Aorta (tissue), 5 donors: ENCODE measurements at regions not wholly inside any gene's neighbourhood (a gene's known extent, or its start where the extent isn't known, plus 50 kb on each side); places are given as distances from the start of the nearest gene placed in this dataset.

Source experiments
- ATAC-seq: fragments of 200-7000 bp; cut with Tn5 transposase; one replicate; pipeline ENCODE4 v1.9.1; 2022; ENCODE audit warnings: moderate library complexity; ENCODE audit not compliant: low FRiP score
- DNase-seq, 2 donors: peaks; one replicate each; pipeline ENCODE4 v3.0.0-alpha.2; 2020
- H3K27ac ChIP-seq, 2 donors: one replicate each; pipeline ENCODE4 v1.5.1; 2013; ENCODE audit warnings: low read length in 2 of 2, mild to moderate bottlenecking in 2 of 2, moderate library complexity in 2 of 2, control low read depth in 1 of 2, inconsistent platforms in 1 of 2, low read depth in 1 of 2
- H3K27me3 ChIP-seq, 2 donors: one replicate each; pipeline ENCODE4 v1.6.1; 2013; ENCODE audit warnings: control low read depth in 1 of 2, low read length in 1 of 2, mild to moderate bottlenecking in 1 of 2, moderate library complexity in 1 of 2; ENCODE audit not compliant: insufficient read depth in 2 of 2, control insufficient read depth in 1 of 2
- H3K36me3 ChIP-seq, 2 donors: one replicate each; pipeline ENCODE4 v1.6.1; 2013; ENCODE audit warnings: control low read depth in 1 of 2, low read length in 1 of 2, mild to moderate bottlenecking in 1 of 2; ENCODE audit not compliant: insufficient read depth in 2 of 2, control insufficient read depth in 1 of 2
- H3K4me1 ChIP-seq, 2 donors: one replicate each; pipeline ENCODE4 v1.6.1; 2013; ENCODE audit warnings: low read length in 2 of 2, control low read depth in 1 of 2, mild to moderate bottlenecking in 1 of 2, moderate library complexity in 1 of 2; ENCODE audit not compliant: insufficient read depth in 2 of 2, control insufficient read depth in 1 of 2
- H3K4me3 ChIP-seq, 2 donors: one replicate each; pipeline ENCODE4 v1.5.1; 2013; ENCODE audit warnings: low read length in 2 of 2, control low read depth in 1 of 2, mild to moderate bottlenecking in 1 of 2
- H3K9me3 ChIP-seq: one replicate; pipeline ENCODE4 v1.6.1; 2013; ENCODE audit warnings: mild to moderate bottlenecking, low read length; ENCODE audit not compliant: control insufficient read depth
- WGBS, 2 donors: extraction: QIAGEN DNeasy Blood & Tissue Kit; methylation state at CpG; one replicate each; pipeline ENCODE4 v1.1.7; 2013; 5-methylcytosine and 5-hydroxymethylcytosine counted together
- intact Hi-C, 2 donors: fragments of 100-400 bp; cut with DNase I; formaldehyde crosslinking; loops; one replicate each; pipeline versions ENCODE4 v1.14.2 to v1.15.0; 2022
- donor health status: healthy with polysubstance abuse.
- donor health status: Bipolar disorder and iron deficiency.
- donor health status: DM: no; HTN: no; CAD: no.
- donor health status: DM: no; HTN: no; CAD: no.
- donor health status: DM: yes; HTN: yes; CAD: no.

DNA sequence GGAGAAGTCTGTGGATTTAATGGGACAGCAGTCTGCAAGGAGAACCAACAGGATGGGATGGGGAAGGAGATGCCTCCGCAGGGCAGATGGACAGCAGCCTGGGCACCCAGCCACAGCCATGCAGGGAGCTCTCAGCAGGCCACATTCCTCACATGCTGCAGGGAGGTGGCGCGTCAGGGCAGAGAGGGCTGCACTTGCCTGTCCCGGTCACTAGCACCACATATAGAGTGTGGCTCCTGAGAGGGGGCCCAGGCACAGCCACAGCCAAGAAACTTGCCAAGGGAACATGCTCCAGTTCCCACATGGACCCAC lies 86.8 kb upstream of the ZMIZ1 start:
- no peaks in the 10 kb centered on the region for H3K36me3 ChIP-seq
- no peak overlapping the region for H3K4me3 ChIP-seq
- DNase-seq (no peak), ATAC-seq (no peak)
- no peaks in the 10 kb centered on the region for H3K27me3 ChIP-seq
- H3K27ac ChIP-seq, result no peak overlapping the region
- intact Hi-C loops, result no loop called here
- WGBS, 2 donors, result 87 to 89% methylated on average over 4 of the region's 4 CpGs
- H3K9me3 ChIP-seq, result no peaks in the 10 kb centered on the region
- H3K4me1 ChIP-seq, result no peaks in the 10 kb centered on the region

DNA sequence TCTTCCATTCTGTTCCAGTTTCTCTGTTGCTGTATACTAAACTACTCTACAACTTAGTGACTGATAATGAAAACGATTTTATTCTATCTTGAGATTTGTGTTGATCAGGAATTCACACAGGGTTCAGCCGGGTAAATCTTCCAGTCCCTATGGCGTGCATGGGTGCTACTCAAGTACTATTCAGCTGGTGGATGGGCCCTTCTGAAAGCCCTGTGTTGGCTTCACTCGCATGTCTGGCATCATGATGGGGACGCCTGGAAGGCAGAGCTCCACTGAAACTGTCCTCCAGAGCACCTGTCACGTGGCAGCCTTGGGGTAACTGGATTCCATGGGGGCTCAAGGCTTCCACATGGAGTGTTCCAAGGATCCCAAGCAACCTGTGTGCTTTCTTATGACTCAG lies 86.0 kb upstream of the ZMIZ1 start:
- Histone ChIP-seq H3K4me1 (no peaks in the 10 kb centered on the region), H3K4me3 (no peak overlapping the region), H3K9me3 (no peaks in the 10 kb centered on the region), H3K27ac (no peak overlapping the region), H3K36me3 (no peaks in the 10 kb centered on the region), H3K27me3 (no peaks in the 10 kb centered on the region)
- ATAC-seq (no peak), DNase-seq (no peak)
- intact Hi-C loops, result no loop called here
- WGBS, 2 donors, result 83 to 97% methylated on average over 6 of the region's 6 CpGs

DNA sequence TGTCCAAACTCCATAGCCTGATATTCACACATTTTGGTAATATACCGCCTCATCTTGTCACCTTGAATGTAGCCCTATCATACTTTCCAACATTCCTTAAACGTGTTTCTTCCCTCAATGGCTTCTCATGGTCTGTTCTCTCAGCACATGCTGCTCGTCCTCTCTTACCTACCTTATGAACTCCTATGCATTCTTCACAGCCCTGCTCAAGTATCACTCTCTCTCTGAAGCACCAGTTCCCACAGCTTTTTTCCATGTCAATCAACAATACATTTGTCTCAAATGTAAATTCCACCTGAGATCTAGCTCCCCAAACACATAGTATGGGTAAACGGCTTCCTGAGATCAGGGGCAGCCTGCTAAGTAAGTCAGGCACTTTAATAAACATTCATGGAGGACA lies 85.2 kb upstream of the ZMIZ1 start:
- no peaks in the 10 kb centered on the region for H3K9me3 ChIP-seq
- no peak for ATAC-seq
- no peak overlapping the region for H3K27ac ChIP-seq
- 86 to 88% methylated on average over 4 of the region's 4 CpGs for WGBS, 2 donors
- intact Hi-C loops, result no loop called here
- no peaks in the 10 kb centered on the region for H3K4me1 ChIP-seq
- no peaks in the 10 kb centered on the region for H3K27me3 ChIP-seq
- DNase-seq, result no peak
- no peak overlapping the region for H3K4me3 ChIP-seq
- no peaks in the 10 kb centered on the region for H3K36me3 ChIP-seq

DNA sequence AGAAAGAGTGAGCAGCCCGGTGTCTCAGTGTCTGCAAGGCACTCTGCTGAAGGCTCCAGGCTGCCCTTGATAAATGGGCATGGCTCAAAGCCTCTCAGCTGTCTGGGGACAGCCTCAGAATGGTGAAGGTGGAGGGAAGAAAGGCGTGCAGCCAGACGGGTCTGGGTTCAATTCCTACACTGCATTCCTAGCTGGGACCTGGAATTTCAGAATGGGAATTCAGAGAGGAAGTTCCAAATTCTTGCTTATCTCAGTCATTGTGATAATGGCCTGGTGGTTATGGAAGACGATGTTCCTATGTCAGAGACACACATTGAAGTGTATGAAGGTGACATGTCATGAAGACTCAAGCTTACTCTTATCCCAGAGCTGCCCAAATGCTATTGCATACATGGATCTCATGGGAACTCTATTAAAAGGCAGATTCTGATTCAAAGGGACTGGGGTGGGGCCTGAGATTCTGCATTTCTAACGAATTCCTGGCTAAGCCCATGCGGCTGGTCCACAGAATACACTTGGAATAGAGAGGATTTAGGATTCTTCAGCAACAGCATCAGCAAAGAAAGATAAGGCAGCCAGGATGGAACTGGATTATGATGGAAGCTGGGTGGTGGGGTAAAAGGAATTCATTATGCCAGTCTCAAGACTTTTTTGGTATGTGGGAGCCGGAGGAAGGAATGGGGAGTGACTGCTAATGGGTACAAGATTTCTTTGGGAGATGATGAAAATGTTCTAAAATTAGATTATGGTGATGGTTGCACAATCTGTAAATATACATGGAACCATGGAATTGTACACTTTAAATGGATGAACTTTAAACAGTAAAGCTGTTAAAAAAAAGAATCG lies 82.6 kb upstream of the ZMIZ1 start:
- H3K27me3 ChIP-seq, result no peaks in the 10 kb centered on the region
- no peak overlapping the region for H3K4me3 ChIP-seq
- 84% methylated on average over 8 of the region's 8 CpGs for WGBS, 2 donors
- DNase-seq (no peak), ATAC-seq (no peak)
- intact Hi-C loops, result no loop called here
- H3K36me3 ChIP-seq, result no peaks in the 10 kb centered on the region
- no peak overlapping the region for H3K27ac ChIP-seq
- H3K4me1 ChIP-seq, result no peaks in the 10 kb centered on the region
- no peaks in the 10 kb centered on the region for H3K9me3 ChIP-seq

DNA sequence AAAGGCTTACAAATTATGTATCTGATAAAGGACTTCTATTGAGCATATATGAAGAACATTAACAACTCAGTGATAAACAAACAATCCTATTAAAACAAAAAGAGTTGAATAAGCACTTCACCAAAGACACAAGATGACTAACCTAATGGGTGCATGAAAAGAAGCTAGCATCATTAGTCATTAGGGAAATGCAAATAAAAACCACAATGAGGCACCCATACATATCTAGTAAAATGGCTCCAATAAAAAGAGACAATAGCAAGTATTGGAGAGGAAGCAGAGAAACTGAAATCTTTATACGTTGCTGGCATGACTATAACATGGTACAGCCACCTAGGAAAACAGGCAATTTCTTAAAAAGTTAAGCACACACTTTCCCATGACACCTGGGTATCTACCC lies 77.6 kb upstream of the ZMIZ1 start:
- ATAC-seq, result no peak
- Histone ChIP-seq H3K27me3 (no peaks in the 10 kb centered on the region), H3K9me3 (no peaks in the 10 kb centered on the region), H3K4me1 (no peaks in the 10 kb centered on the region), H3K36me3 (no peaks in the 10 kb centered on the region), H3K27ac (no peak overlapping the region), H3K4me3 (no peak overlapping the region)
- intact Hi-C loops, result no loop called here
- DNase-seq, result no peak
- 77 to 84% methylated on average over 1 of the region's 1 CpG for WGBS, 2 donors

DNA sequence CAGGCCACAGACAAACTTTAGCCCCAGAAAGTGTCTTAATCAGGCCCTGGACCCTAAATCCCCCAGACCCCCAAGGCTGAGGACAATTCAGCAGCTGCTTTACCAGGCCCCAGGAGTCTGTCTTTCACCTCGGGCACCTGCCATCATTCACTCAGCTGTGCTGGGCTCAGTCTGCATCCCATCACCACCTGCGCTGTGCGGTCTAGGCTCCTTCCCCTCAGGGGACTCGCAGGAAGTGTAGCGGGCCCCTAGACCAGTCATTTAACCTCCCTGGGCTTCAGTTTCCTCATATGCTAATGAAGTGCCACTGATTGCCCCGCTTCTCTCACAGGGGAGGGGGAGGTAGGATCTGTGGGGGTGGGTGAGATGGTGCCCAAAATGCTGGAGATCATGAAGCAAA lies 76.4 kb upstream of the ZMIZ1 start:
- H3K4me3 ChIP-seq, result no peak overlapping the region
- no peaks in the 10 kb centered on the region for H3K9me3 ChIP-seq
- no peaks in the 10 kb centered on the region for H3K36me3 ChIP-seq
- intact Hi-C loops, result no loop called here
- no peak overlapping the region for H3K27ac ChIP-seq
- H3K4me1 ChIP-seq, result no peaks in the 10 kb centered on the region
- no peaks in the 10 kb centered on the region for H3K27me3 ChIP-seq
- DNase-seq, result no peak
- no peak for ATAC-seq
- WGBS, 2 donors, result 94 to 96% methylated on average over 6 of the region's 6 CpGs

DNA sequence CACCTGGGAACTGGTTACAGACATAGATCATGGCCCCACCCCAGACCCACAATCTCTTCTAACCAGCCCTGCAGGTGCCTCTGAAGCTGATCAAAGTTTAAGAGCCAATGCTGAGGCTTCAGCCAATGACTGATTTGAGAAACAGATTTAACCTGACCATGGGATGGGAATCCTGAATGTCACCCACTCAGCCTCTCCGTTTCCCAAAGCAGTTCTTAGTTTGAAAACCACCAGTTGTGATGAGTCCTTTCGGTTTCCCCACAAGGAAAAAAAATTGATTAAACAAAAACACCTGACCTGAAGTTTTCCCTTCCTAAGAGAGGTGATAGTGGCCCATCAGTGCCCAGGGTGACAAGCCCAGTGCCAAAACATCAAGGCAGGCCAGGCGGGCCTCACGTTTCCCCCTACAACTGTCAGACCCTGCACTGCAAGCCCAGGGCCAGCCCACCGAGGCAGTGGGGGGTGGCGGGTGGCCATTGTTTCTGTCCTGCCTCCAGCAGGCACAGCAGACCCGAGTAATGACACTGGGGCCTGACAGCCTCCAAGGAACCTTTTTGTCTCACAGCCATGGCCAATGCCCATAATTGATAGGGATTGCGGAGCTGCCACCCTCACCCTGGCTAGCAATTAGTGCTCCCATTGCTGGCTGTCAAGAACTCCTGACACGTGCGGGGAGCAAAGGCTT lies 75.4 kb upstream of the ZMIZ1 start:
- no peak overlapping the region for H3K27ac ChIP-seq
- no peaks in the 10 kb centered on the region for H3K36me3 ChIP-seq
- WGBS, 2 donors, result 93 to 94% methylated on average over 10 of the region's 10 CpGs
- DNase-seq (no peak), ATAC-seq (no peak)
- H3K27me3 ChIP-seq, result no peaks in the 10 kb centered on the region
- no peaks in the 10 kb centered on the region for H3K4me1 ChIP-seq
- no peaks in the 10 kb centered on the region for H3K9me3 ChIP-seq
- intact Hi-C loops, result no loop called here
- H3K4me3 ChIP-seq, result no peak overlapping the region

DNA sequence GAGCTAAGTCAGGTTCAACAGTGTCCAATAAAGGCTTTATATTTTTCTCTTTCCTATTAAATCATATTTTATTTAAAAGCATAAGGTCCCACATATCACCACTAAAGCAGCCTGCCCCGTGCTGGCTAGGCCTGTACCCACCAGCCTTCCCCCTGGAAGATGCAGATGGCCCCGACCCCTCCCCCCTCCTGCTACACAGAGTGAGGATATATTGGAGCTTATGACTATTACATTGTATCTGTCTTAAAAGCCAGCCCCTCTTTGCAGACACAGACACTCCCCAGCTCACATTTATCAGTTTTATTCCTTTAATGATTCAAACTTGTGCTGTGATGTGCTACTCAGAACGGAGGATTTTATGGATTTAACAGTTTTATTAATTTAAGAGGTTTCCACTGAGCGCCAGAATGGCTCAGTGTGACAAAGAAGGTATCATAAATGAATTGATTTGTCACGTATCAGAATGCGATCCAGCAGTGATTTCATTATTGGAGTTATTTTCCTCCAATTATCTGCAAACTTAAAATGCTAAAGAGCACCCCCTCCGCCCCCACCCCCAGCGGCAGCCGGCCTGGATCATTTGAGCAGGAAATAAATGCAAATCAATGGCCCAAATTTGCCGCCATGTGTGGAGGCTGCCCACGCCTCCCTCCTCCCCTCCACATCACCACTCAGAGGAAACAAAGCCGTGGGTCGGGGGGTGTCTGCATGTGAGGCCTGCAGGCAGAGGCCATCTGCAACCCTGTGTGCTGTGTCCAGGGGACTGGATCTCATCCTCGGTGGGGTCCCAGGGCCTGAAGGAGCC lies 72.6 kb upstream of the ZMIZ1 start:
- no peaks in the 10 kb centered on the region for H3K4me1 ChIP-seq
- H3K4me3 ChIP-seq, result no peak overlapping the region
- 93 to 94% methylated on average over 14 of the region's 14 CpGs for WGBS, 2 donors

DNA sequence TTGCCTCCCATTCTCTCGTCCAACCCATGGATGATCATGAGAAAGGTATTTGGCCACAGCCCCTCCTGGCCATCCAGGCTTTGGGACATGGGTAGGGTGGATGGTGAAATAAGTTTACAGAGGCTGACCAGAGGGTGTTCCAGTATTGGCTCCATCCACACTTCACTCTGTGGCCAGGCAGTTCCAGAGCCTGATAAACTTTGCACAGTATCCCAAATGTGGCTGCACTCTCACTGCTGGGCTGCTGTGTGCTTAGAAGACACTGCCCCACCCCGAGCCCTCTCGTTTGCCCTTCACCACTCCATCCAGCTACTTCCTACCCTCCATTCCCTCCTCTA lies 72.0 kb upstream of the ZMIZ1 start:
- H3K4me3 ChIP-seq, result no peak overlapping the region
- H3K9me3 ChIP-seq, result no peaks in the 10 kb centered on the region
- H3K27me3 ChIP-seq, result no peaks in the 10 kb centered on the region
- peak; percentile 20 for ATAC-seq
- no peaks in the 10 kb centered on the region for H3K4me1 ChIP-seq
- no peak for DNase-seq
- no peaks in the 10 kb centered on the region for H3K36me3 ChIP-seq
- H3K27ac ChIP-seq, result no peak overlapping the region
- WGBS, 2 donors, result 92 to 98% methylated on average over 3 of the region's 3 CpGs
- intact Hi-C loops, result no loop called here

More for the DNA sequence above, 72.6 kb upstream of the ZMIZ1 start:
- DNase-seq (no peak), ATAC-seq (no peak)
- intact Hi-C loops, result no loop called here
- Histone ChIP-seq H3K27ac (no peak overlapping the region), H3K36me3 (no peaks in the 10 kb centered on the region), H3K9me3 (no peaks in the 10 kb centered on the region), H3K27me3 (no peaks in the 10 kb centered on the region)
